Caco-2 (cell line): ENCODE measurements at regions not wholly inside any gene's neighbourhood (a gene's known extent, or its start where the extent isn't known, plus 50 kb on each side); places are given as distances from the start of the nearest gene placed in this dataset.

Experiments
- BruUV-seq: library from RNA; stranded (reverse); fragments of 400-500 nt; replicated peaks from 2 replicates; lab custom pipeline; 2021; lab: Mats Ljungman, UMichigan
- CTCF ChIA-PET: fragments of 300-600 bp; sonication (Branson Sonifier 250); formaldehyde crosslinking; loops from one replicate; lab custom pipeline; 2022; ENCODE audit warnings: antibody characterized with exemption; lab: Charles Lee
- POLR2A ChIA-PET: fragments of 300-600 bp; sonication (Branson Sonifier 250); formaldehyde crosslinking; loops from one replicate; lab custom pipeline; 2022; ENCODE audit warnings: antibody characterized with exemption; lab: Charles Lee
- DNase-seq, 2 experiments: peaks; one replicate each; pipeline versions ENCODE4 v3.0.0 to v3.0.0-alpha.2; 2020 to 2022
- H3K27me3 ChIP-seq: replicated peaks from 2 replicates; pipeline ENCODE4 v1.6.0; 2011; ENCODE audit warnings: low read length; ENCODE audit not compliant: control insufficient read depth, insufficient read depth
- H3K36me3 ChIP-seq: 2 replicates; pipeline ENCODE4 v1.5.1; 2011; ENCODE audit warnings: low read length; ENCODE audit not compliant: control insufficient read depth, insufficient read depth
- H3K4me1 ChIP-seq: fragments of 250-450 bp; sonication (Bioruptor Pico); 2 replicates; pipeline ENCODE4 v1.5.1; 2020; ENCODE audit warnings: mild to moderate bottlenecking
- H3K4me3 ChIP-seq: 2 replicates; pipeline ENCODE4 v1.5.1; 2011; ENCODE audit warnings: low read depth, mild to moderate bottlenecking, control low read depth, low read length
- H3K9me3 ChIP-seq: fragments of 250-450 bp; sonication (Bioruptor Pico); 2 replicates; pipeline ENCODE4 v1.5.1; 2020; ENCODE audit warnings: mild to moderate bottlenecking, moderate library complexity
- H3K27ac Mint-ChIP-seq: one replicate; pipeline ENCODE4 v1.8.0; 2022; ENCODE audit warnings: mixed read lengths; ENCODE audit not compliant: unreplicated experiment
- H3K27me3 Mint-ChIP-seq: one replicate; pipeline ENCODE4 v1.8.0; 2022; ENCODE audit warnings: mixed read lengths; ENCODE audit not compliant: insufficient read depth, unreplicated experiment
- H3K36me3 Mint-ChIP-seq: one replicate; pipeline ENCODE4 v1.8.0; 2022; ENCODE audit warnings: mild to moderate bottlenecking, mixed read lengths; ENCODE audit not compliant: insufficient read depth, unreplicated experiment
- H3K4me1 Mint-ChIP-seq: one replicate; pipeline ENCODE4 v1.8.0; 2022; ENCODE audit warnings: low read depth, mixed read lengths; ENCODE audit not compliant: unreplicated experiment
- H3K4me3 Mint-ChIP-seq: one replicate; pipeline ENCODE4 v1.8.0; 2022; ENCODE audit warnings: mild to moderate bottlenecking, moderate library complexity, mixed read lengths; ENCODE audit not compliant: unreplicated experiment
- H3K9me3 Mint-ChIP-seq: one replicate; pipeline ENCODE4 v1.8.0; 2022; ENCODE audit warnings: mixed read lengths; ENCODE audit not compliant: unreplicated experiment
- CTCF ChIP-seq, 2 experiments: fragments of 200-600 bp in 1 of 2; IDR thresholded peaks; 1 replicate in 1 of 2; 2 replicates in 1 of 2; pipeline versions ENCODE4 v1.5.1 to v1.8.0; 2011 to 2022; ENCODE audit warnings: antibody characterized with exemption in 1 of 2, control low read depth in 1 of 2, inconsistent platforms in 1 of 2, low read depth in 1 of 2, low read length in 1 of 2, mild to moderate bottlenecking in 1 of 2, moderate library complexity in 1 of 2; ENCODE audit not compliant: insufficient read depth in 1 of 2, severe bottlenecking in 1 of 2, unreplicated experiment in 1 of 2
- intact Hi-C: fragments of 100-400 bp; cut with micrococcal nuclease; formaldehyde crosslinking; loops from one replicate; pipeline ENCODE4 v1.10.0; 2022; ENCODE audit not compliant: unreplicated experiment

- no peaks in the 10 kb centered on the region for H3K4me1 Mint-ChIP-seq
- no peaks in the 10 kb centered on the region for H3K9me3 Mint-ChIP-seq
- no peak overlapping the region for H3K4me3 Mint-ChIP-seq
- H3K27ac Mint-ChIP-seq: no peak overlapping the region
- H3K36me3 ChIP-seq: no peaks in the 10 kb centered on the region
- CTCF ChIA-PET: no interaction called here
- no peaks in the 10 kb centered on the region for H3K36me3 Mint-ChIP-seq
- no peaks in the 10 kb centered on the region; the same call in 1 of the 2 replicates for H3K9me3 ChIP-seq
- H3K27me3 Mint-ChIP-seq: no peaks in the 10 kb centered on the region
- POLR2A ChIA-PET: no interaction called here
- intact Hi-C loops: no loop called here
- no peak for DNase-seq
- no peak for TF ChIP-seq CTCF (IDR thresholded peaks at IDR 0.05; ENCODE audit: insufficient read depth in 1 of 2, low read depth in 1 of 2, low read length in 1 of 2, severe bottlenecking in 1 of 2, unreplicated experiment in 1 of 2)
- no peaks in the 10 kb centered on the region for H3K4me1 ChIP-seq
- no TSS peak for BruUV-seq
- no peaks in the 10 kb centered on the region for H3K27me3 ChIP-seq
- H3K4me3 ChIP-seq: no peak overlapping the region
Measured at GRCh38 chr9:38180656-38181055, 111.6 kb upstream of the SHB start.

GRCh38 chr9:38179965-38180364 lies 110.9 kb upstream of the SHB start:
- Histone ChIP-seq H3K4me1 (no peaks in the 10 kb centered on the region), H3K27me3 (no peaks in the 10 kb centered on the region), H3K9me3 (no peaks in the 10 kb centered on the region; the same call in 1 of the 2 replicates), H3K36me3 (no peaks in the 10 kb centered on the region), H3K4me3 (no peak overlapping the region)
- intact Hi-C loops: no loop called here
- Mint-ChIP-seq H3K36me3 (no peaks in the 10 kb centered on the region), H3K4me1 (no peaks in the 10 kb centered on the region), H3K9me3 (no peaks in the 10 kb centered on the region), H3K27ac (no peak overlapping the region), H3K27me3 (no peaks in the 10 kb centered on the region), H3K4me3 (no peak overlapping the region)
- no peak for DNase-seq
- CTCF ChIA-PET: no interaction called here
- TF ChIP-seq CTCF (IDR thresholded peaks at IDR 0.05; ENCODE audit: insufficient read depth in 1 of 2, low read depth in 1 of 2, low read length in 1 of 2, severe bottlenecking in 1 of 2, unreplicated experiment in 1 of 2): no peak
- BruUV-seq: no TSS peak
- POLR2A ChIA-PET: no interaction called here

- Histone ChIP-seq H3K27me3 (no peaks in the 10 kb centered on the region), H3K36me3 (no peaks in the 10 kb centered on the region), H3K4me1 (no peaks in the 10 kb centered on the region), H3K4me3 (no peak overlapping the region), H3K9me3 (no peaks in the 10 kb centered on the region; the same call in 1 of the 2 replicates)
- Mint-ChIP-seq H3K27me3 (no peaks in the 10 kb centered on the region), H3K4me3 (no peak overlapping the region), H3K4me1 (no peaks in the 10 kb centered on the region), H3K36me3 (no peaks in the 10 kb centered on the region), H3K9me3 (no peaks in the 10 kb centered on the region), H3K27ac (no peak overlapping the region)
- ChIA-PET POLR2A (no interaction called here), CTCF (no interaction called here)
- TF ChIP-seq CTCF (IDR thresholded peaks at IDR 0.05; ENCODE audit: insufficient read depth in 1 of 2, low read depth in 1 of 2, low read length in 1 of 2, severe bottlenecking in 1 of 2, unreplicated experiment in 1 of 2): no peak
- DNase-seq: no peak
- BruUV-seq: no TSS peak
- intact Hi-C loops: no loop called here
Measured at GRCh38 chr9:38178237-38178636, 109.2 kb upstream of the SHB start.
